GM12878 (cell line): ENCODE measurements at regions not wholly inside any gene's neighbourhood (a gene's known extent, or its start where the extent isn't known, plus 50 kb on each side); places are given as distances from the start of the nearest gene placed in this dataset.

Experiments
- ATAC-seq: fragments of 200-7000 bp; cut with Tn5 transposase; 3 replicates; pipeline ENCODE4 v1.9.1; 2020; ENCODE audit warnings: mild to moderate bottlenecking, moderate library complexity
- BruUV-seq: library from RNA; stranded (reverse); fragments of 400-500 nt; replicated peaks from 2 replicates; lab custom pipeline; 2021; lab: Mats Ljungman, UMichigan
- CTCF ChIA-PET: fragments of 300-600 bp; sonication (Branson Sonifier 250); formaldehyde crosslinking; extraction: SDS; loops from one replicate; lab custom pipeline; 2021; ENCODE audit warnings: inconsistent platforms; lab: Yijun Ruan, JAX
- POLR2A ChIA-PET: fragments of 350-600 bp; formaldehyde crosslinking; extraction: SDS; loops from one replicate; lab custom pipeline; 2021; ENCODE audit warnings: inconsistent platforms; lab: Charles Lee
- RAD21 ChIA-PET: fragments of 300-600 bp; sonication (Branson Sonifier 250); formaldehyde crosslinking; loops from one replicate; lab custom pipeline; 2023; ENCODE audit warnings: antibody characterized with exemption; ENCODE audit not compliant: unreplicated experiment; lab: Charles Lee
- SMC1A ChIA-PET: fragments of 300-600 bp; sonication (Branson Sonifier 250); formaldehyde crosslinking; loops from one replicate; lab custom pipeline; 2023; ENCODE audit not compliant: unreplicated experiment, uncharacterized antibody; lab: Charles Lee
- DNase-seq: peaks from one replicate; pipeline ENCODE4 v3.0.0-alpha.2; 2011; ENCODE audit warnings: low read depth, low spot score
- FAIRE-seq: peaks from 3 replicates; lab custom pipeline; 2011; peaks lifted over from hg19 to GRCh38; lab: Jason Lieb, UNC
- H2AFZ ChIP-seq: 2 replicates; pipeline ENCODE4 v1.6.0; 2011; ENCODE audit warnings: low read depth, low read length, control low read depth; ENCODE audit not compliant: control insufficient read depth
- H3K27ac ChIP-seq: 2 replicates; pipeline ENCODE4 v1.5.1; 2011; ENCODE audit warnings: control low read depth; ENCODE audit not compliant: control insufficient read depth, insufficient read depth
- H3K27me3 ChIP-seq, 2 experiments: replicated peaks in 1 of 2; 2 replicates each; pipeline versions ENCODE4 v1.6.0 to v1.6.1; 2011; ENCODE audit warnings: low read length in 1 of 2; ENCODE audit not compliant: control insufficient read depth in 2 of 2, insufficient read depth in 2 of 2
- H3K36me3 ChIP-seq, 2 experiments: 2 replicates each; pipeline ENCODE4 v1.5.1; 2011; ENCODE audit warnings: low read length in 1 of 2; ENCODE audit not compliant: control insufficient read depth in 2 of 2, insufficient read depth in 2 of 2
- H3K4me1 ChIP-seq: 2 replicates; pipeline ENCODE4 v1.6.1; 2011; ENCODE audit warnings: mild to moderate bottlenecking, low read length, moderate library complexity, mixed read lengths; ENCODE audit not compliant: control insufficient read depth, insufficient read depth
- H3K4me2 ChIP-seq: 2 replicates; pipeline ENCODE4 v1.6.0; 2011; ENCODE audit warnings: control low read depth; ENCODE audit not compliant: control insufficient read depth, insufficient read depth
- H3K4me3 ChIP-seq: fragments of 200-600 bp; sonication (generic); 2 replicates; pipeline ENCODE4 v1.5.1; 2016
- H3K79me2 ChIP-seq: 2 replicates; pipeline ENCODE4 v1.6.0; 2011; ENCODE audit warnings: low read length; ENCODE audit not compliant: control insufficient read depth, insufficient read depth
- H3K9ac ChIP-seq: 2 replicates; pipeline ENCODE4 v1.8.0; 2011; ENCODE audit warnings: low read length, control low read depth, mixed read lengths; ENCODE audit not compliant: control insufficient read depth, insufficient read depth
- H3K9me3 ChIP-seq: replicated peaks from 3 replicates; pipeline ENCODE4 v1.5.1; 2011; ENCODE audit warnings: mild to moderate bottlenecking, low read length; ENCODE audit not compliant: control insufficient read depth, insufficient read depth
- H4K20me1 ChIP-seq: 2 replicates; pipeline ENCODE4 v1.6.0; 2011; ENCODE audit not compliant: control insufficient read depth, insufficient read depth
- BHLHE40 ChIP-seq, 2 experiments: fragments of 450-650 bp in 1 of 2; IDR thresholded peaks; 2 replicates each; pipeline ENCODE4 v1.6.1; 2011 to 2017; ENCODE audit warnings: low read depth in 2 of 2, borderline replicate concordance in 1 of 2, improper control_type of control experiment in 1 of 2, low read length in 1 of 2, mild to moderate bottlenecking in 1 of 2
- BRCA1 ChIP-seq: IDR thresholded peaks from 2 replicates; pipeline ENCODE4 v1.6.1; 2011; ENCODE audit warnings: low read depth, low read length, improper control_type of control experiment
- CBX5 ChIP-seq: sonication (generic); IDR thresholded peaks from 2 replicates; pipeline ENCODE4 v1.6.1; 2016; ENCODE audit warnings: low read depth, moderate library complexity, mild to moderate bottlenecking, inconsistent platforms
- CREM ChIP-seq: IDR thresholded peaks from 2 replicates; pipeline ENCODE4 v1.6.1; 2014; ENCODE audit warnings: antibody characterized with exemption, low read depth
- ETV6 ChIP-seq, 2 experiments: fragments of 450-650 bp in 1 of 2; IDR thresholded peaks in 1 of 2; conservative IDR thresholded peaks in 1 of 2; 2 replicates each; pipeline ENCODE4 v1.6.1; 2014; ENCODE audit warnings: antibody characterized with exemption in 1 of 2, borderline replicate concordance in 1 of 2, low read depth in 1 of 2, mild to moderate bottlenecking in 1 of 2, moderate library complexity in 1 of 2
- FOXK2 ChIP-seq: fragments of 450-650 bp; IDR thresholded peaks from 2 replicates; pipeline ENCODE4 v1.6.1; 2017; ENCODE audit warnings: mild to moderate bottlenecking, moderate library complexity
- MEF2B ChIP-seq: fragments of 450-650 bp; IDR thresholded peaks from 2 replicates; pipeline ENCODE4 v1.6.1; 2018; ENCODE audit warnings: mild to moderate bottlenecking, moderate library complexity; ENCODE audit not compliant: partially characterized antibody, poor library complexity, severe bottlenecking
- MTA3 ChIP-seq: IDR thresholded peaks from 2 replicates; pipeline ENCODE4 v1.6.1; 2012; ENCODE audit warnings: low read length, inconsistent platforms, borderline replicate concordance
- NBN ChIP-seq: fragments of 450-650 bp; IDR thresholded peaks from 2 replicates; pipeline ENCODE4 v1.6.1; 2016
- RBBP5 ChIP-seq: fragments of 200-600 bp; sonication (generic); conservative IDR thresholded peaks from 2 replicates; pipeline ENCODE4 v1.6.1; 2016
- SRF ChIP-seq, 2 experiments: IDR thresholded peaks; 2 replicates each; pipeline ENCODE4 v1.6.1; 2011; ENCODE audit warnings: low read depth in 2 of 2, low read length in 2 of 2, mild to moderate bottlenecking in 1 of 2, moderate library complexity in 1 of 2
- STAT3 ChIP-seq: IDR thresholded peaks from 2 replicates; pipeline ENCODE4 v1.6.1; 2011; ENCODE audit warnings: low read depth, low read length, improper control_type of control experiment
- ZNF622 ChIP-seq: fragments of 450-650 bp; IDR thresholded peaks from 2 replicates; pipeline ENCODE4 v1.6.1; 2017; ENCODE audit warnings: mild to moderate bottlenecking, inconsistent platforms
- WGBS: methylation state at CpG from one replicate; pipeline ENCODE4 v1.1.6; 2016; ENCODE audit warnings: low lambda C conversion rate; ENCODE audit not compliant: insufficient replicate concordance, insufficient coverage; ENCODE audit errors: missing lambda C conversion rate; 5-methylcytosine and 5-hydroxymethylcytosine counted together
- in situ Hi-C: fragments of 300-500 bp; cut with MboI; formaldehyde crosslinking; loops from 9 replicates; pipeline ENCODE4 v1.14.3; 2018; ENCODE audit warnings: mixed read lengths
- intact Hi-C: fragments of 100-400 bp; cut with micrococcal nuclease; formaldehyde crosslinking; loops from one replicate; pipeline ENCODE4 v1.14.2; 2022; ENCODE audit not compliant: unreplicated experiment

GRCh38 chr2:23041443-23041842, 343.5 kb upstream of the KLHL29 start:
- TF ChIP-seq ETV6 (conservative IDR thresholded peaks at IDR 0.05 in 1 of 2, IDR thresholded peaks at IDR 0.05 in 1 of 2; ENCODE audit: borderline replicate concordance in 1 of 2, low read depth in 1 of 2) (no peak), CREM (no peak), SRF (IDR thresholded peaks at IDR 0.05; ENCODE audit: low read depth in 2 of 2, low read length in 2 of 2) (no peak), MTA3 (no peak), MEF2B (no peak), STAT3 (no peak), ZNF622 (no peak)
- TF ChIP-seq, all 136 proteins: peak for 0
- POLR2A ChIA-PET: no interaction called here

GRCh38 chr2:23042216-23042906, 342.6 kb upstream of the KLHL29 start:
- WGBS: 25% methylated on average over 7 of the region's 7 CpGs
- TF ChIP-seq NBN (no peak), BRCA1 (no peak), RBBP5 (no peak), BHLHE40 (IDR thresholded peaks at IDR 0.05; ENCODE audit: borderline replicate concordance in 1 of 2, low read depth in 2 of 2, low read length in 1 of 2) (no peak), FOXK2 (no peak), CBX5 (no peak)
- intact Hi-C loops: no loop called here
- no peak overlapping the region for H3K27ac ChIP-seq
- in situ Hi-C loops: no loop called here
- BruUV-seq: no TSS peak
- H3K4me2 ChIP-seq: no peak overlapping the region
- ATAC-seq: no peak
- ChIA-PET RAD21 (no interaction called here), CTCF (no interaction called here), SMC1A (no interaction called here), POLR2A (no interaction called here)
- no peaks in the 10 kb centered on the region for H4K20me1 ChIP-seq
- H3K4me3 ChIP-seq: no peak overlapping the region
- H2AFZ ChIP-seq: no peak overlapping the region
- no peak for DNase-seq
- H3K4me1 ChIP-seq: no peaks in the 10 kb centered on the region
- H3K36me3 ChIP-seq: no peaks in the 10 kb centered on the region
- H3K79me2 ChIP-seq: no peaks in the 10 kb centered on the region
- no peak overlapping the region for H3K9ac ChIP-seq
- no peak for FAIRE-seq
- no peaks in the 10 kb centered on the region for H3K9me3 ChIP-seq
- H3K27me3 ChIP-seq: no peaks in the 10 kb centered on the region

More at GRCh38 chr2:23041443-23041842, 343.5 kb upstream of the KLHL29 start:
- WGBS: 0% methylated on average over 1 of the region's 1 CpG
- ChIA-PET RAD21 (no interaction called here), SMC1A (no interaction called here), CTCF (no interaction called here)
- ATAC-seq: no peak
- H3K4me2 ChIP-seq: no peak overlapping the region
- no peak overlapping the region for H2AFZ ChIP-seq
- H3K9me3 ChIP-seq: no peaks in the 10 kb centered on the region
- BruUV-seq: no TSS peak
- H3K4me3 ChIP-seq: no peak overlapping the region
- no peak for DNase-seq
- no peaks in the 10 kb centered on the region for H3K27me3 ChIP-seq
- no peak overlapping the region for H3K9ac ChIP-seq
- H3K36me3 ChIP-seq: no peaks in the 10 kb centered on the region
- H3K4me1 ChIP-seq: no peaks in the 10 kb centered on the region
- no peaks in the 10 kb centered on the region for H3K79me2 ChIP-seq
- intact Hi-C loops: no loop called here
- H3K27ac ChIP-seq: no peak overlapping the region
- in situ Hi-C loops: no loop called here
- no peaks in the 10 kb centered on the region for H4K20me1 ChIP-seq
- FAIRE-seq: no peak
